ENCODE measurements at regions not wholly inside any gene's neighbourhood (a gene's known extent, or its start where the extent isn't known, plus 50 kb on each side); places are given as distances from the start of the nearest gene placed in this dataset.

DNA sequence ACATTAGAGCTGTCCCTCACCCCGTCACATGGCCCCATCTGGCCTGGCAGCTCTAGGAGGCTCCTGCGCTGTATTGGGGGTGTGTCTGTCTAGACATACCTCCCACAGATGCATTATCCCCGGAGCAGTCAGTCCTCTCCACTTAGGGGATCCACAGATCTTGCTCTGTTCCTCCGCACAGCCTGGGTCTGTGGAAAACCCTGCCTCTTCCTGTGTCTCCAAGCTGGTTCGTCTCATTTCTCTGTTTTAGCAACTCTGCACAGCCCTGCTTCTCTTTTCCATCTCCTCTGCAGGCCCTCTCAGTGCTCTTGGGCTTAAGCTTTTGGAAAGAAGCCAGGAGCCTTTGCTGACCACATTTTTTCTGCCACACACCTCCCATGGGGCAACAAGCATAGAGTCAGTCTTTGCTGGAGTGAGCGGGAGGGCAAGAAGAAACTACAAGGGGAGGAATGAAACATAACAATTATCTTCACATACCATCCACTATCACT lies 241.5 kb downstream of the FOXD2 start:
- Mint-ChIP-seq H3K4me3 (no peak overlapping the region), H3K4me1 (peaks cover 5 to 15% of the 10 kb centered on the region in 2 experiments), H3K36me3 (ENCODE audit: insufficient read depth in 1 of 3, low read depth in 3 of 3) (no peaks in the 10 kb centered on the region), H3K9me3 (no peaks in the 10 kb centered on the region), H3K27ac (no peak overlapping the region; a peak in 1 of 7 replicates), H3K27me3 (ENCODE audit: low read depth) (peaks cover 31% of the 10 kb centered on the region)
- peak; percentile 12 for DNase-seq
- Histone ChIP-seq H3K79me2 (ENCODE audit: insufficient read depth, low read length) (no peaks in the 10 kb centered on the region), H4K8ac (replicated peaks; ENCODE audit: insufficient read length, low read depth, low read length) (no peak overlapping the region), H2BK12ac (ENCODE audit: insufficient read length, low read depth, low read length) (no peak overlapping the region), H4K20me1 (ENCODE audit: control insufficient read depth, insufficient read depth, insufficient read length) (no peaks in the 10 kb centered on the region), H2AFZ (ENCODE audit: low read length) (no peak overlapping the region), H3K23me2 (ENCODE audit: insufficient read length, low read depth, low read length, poor library complexity, severe bottlenecking) (peaks cover 2% of the 10 kb centered on the region), H2BK120ac (ENCODE audit: low read depth, low read length, poor library complexity, severe bottlenecking) (no peak overlapping the region), H3K14ac (ENCODE audit: insufficient read depth, low read length) (no peak overlapping the region), H4K91ac (ENCODE audit: insufficient read length, low read depth, low read length) (no peak overlapping the region), H3K4me1 (ENCODE audit: insufficient read depth, low read length) (no peaks in the 10 kb centered on the region), H3K56ac (ENCODE audit: insufficient read length, low read depth, low read length) (no peak overlapping the region), H2BK15ac (ENCODE audit: low read depth, low read length) (no peak overlapping the region), H3K18ac (ENCODE audit: insufficient read length, low read depth, low read length) (no peak overlapping the region), H3K4me2 (ENCODE audit: insufficient read depth, insufficient read length, low read length) (no peak overlapping the region), H2BK5ac (ENCODE audit: insufficient read length, low read length) (no peak overlapping the region), H2AK5ac (ENCODE audit: insufficient read length, low read length) (no peak overlapping the region), H3K9ac (ENCODE audit: extremely low read depth, insufficient read length, low read length) (no peak overlapping the region), H4K5ac (ENCODE audit: insufficient read length, low read depth, low read length) (no peak overlapping the region), H3K27ac (ENCODE audit: insufficient read length, low read depth, low read length) (no peak overlapping the region), H3K4ac (ENCODE audit: low read depth, low read length) (no peak overlapping the region), H3K9me3 (ENCODE audit: control insufficient read depth, low read depth, low read length) (no peaks in the 10 kb centered on the region), H3K27me3 (ENCODE audit: insufficient read depth, low read length) (no peaks in the 10 kb centered on the region; the same call in 1 of the 2 replicates), H3T11ph (ENCODE audit: low read length) (no peak overlapping the region), H2BK20ac (ENCODE audit: low read depth, low read length, poor library complexity, severe bottlenecking) (no peak overlapping the region), H3K79me1 (ENCODE audit: insufficient read depth, low read depth, low read length, poor library complexity, severe bottlenecking) (no peaks in the 10 kb centered on the region), H3K23ac (ENCODE audit: insufficient read length, low read depth, low read length) (no peak overlapping the region)
- no CpG with 5 or more reads among the region's 6 CpGs for WGBS (ENCODE audit: extremely low coverage, insufficient read length, low lambda C conversion rate)
- TF ChIP-seq, protein P1, sequence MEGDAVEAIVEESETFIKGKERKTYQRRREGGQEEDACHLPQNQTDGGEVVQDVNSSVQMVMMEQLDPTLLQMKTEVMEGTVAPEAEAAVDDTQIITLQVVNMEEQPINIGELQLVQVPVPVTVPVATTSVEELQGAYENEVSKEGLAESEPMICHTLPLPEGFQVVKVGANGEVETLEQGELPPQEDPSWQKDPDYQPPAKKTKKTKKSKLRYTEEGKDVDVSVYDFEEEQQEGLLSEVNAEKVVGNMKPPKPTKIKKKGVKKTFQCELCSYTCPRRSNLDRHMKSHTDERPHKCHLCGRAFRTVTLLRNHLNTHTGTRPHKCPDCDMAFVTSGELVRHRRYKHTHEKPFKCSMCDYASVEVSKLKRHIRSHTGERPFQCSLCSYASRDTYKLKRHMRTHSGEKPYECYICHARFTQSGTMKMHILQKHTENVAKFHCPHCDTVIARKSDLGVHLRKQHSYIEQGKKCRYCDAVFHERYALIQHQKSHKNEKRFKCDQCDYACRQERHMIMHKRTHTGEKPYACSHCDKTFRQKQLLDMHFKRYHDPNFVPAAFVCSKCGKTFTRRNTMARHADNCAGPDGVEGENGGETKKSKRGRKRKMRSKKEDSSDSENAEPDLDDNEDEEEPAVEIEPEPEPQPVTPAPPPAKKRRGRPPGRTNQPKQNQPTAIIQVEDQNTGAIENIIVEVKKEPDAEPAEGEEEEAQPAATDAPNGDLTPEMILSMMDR (conservative IDR thresholded peaks at IDR 0.05): no peak

All from H9 (cell line).